ENCODE measurements at regions not wholly inside any gene's neighbourhood (a gene's known extent, or its start where the extent isn't known, plus 50 kb on each side); places are given as distances from the start of the nearest gene placed in this dataset.

GRCh38 chr11:134624166-134624920 is 212.3 kb upstream of the B3GAT1 start:
- no peak for DNase-seq (ENCODE audit: low spot score)

- DNase-seq (ENCODE audit: low spot score): no peak
These were observed 211.7 kb upstream of the B3GAT1 start for GRCh38 chr11:134623711-134624110.

GRCh38 chr11:134622458-134622857 is 210.4 kb upstream of the B3GAT1 start:
- no peak for DNase-seq (ENCODE audit: low spot score)

DNA sequence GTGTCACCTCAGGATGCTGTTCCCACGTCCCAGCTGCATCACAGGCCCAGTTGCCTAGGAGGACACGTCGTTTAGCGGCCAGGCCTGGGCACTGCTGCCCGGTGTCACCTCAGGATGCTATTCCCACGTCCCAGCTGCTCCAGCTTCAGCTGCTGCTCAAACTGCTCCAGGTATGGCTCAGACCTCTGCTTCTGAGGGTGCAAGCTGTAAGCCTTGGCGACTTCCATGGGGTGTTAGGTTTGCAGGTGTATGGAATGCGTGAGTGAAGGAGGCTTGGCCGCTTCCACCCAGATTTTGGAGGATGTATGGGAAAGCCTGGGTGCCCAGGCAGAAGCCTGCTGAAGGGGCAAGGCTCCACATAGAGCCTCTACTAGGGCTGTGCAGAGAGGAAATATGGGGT is 205.3 kb upstream of the B3GAT1 start:
- no peak for DNase-seq (ENCODE audit: low spot score)

DNA sequence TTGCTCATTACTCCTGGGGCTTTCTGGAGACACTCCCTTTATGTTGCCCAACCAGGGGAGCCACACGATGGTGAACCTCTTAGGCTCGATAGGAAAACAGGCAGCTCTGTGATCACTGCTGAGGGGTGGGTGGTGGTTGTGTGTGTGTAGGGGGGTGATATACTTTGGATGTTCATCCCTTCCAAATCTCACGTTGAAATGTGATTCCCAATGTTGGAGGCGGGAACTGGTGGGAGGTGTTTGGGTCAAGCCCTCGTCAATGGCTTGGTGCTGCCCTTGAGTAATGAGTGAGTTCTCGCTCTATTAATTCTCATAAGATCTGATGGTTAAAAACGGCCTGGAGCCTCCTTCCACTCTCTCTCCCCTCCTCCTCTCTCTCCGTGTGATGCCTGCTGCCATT is 204.0 kb upstream of the B3GAT1 start:
- DNase-seq (ENCODE audit: low spot score): no peak

GRCh38 chr11:134615041-134615615 is 203.1 kb upstream of the B3GAT1 start:
- DNase-seq (ENCODE audit: low spot score): no peak

DNA sequence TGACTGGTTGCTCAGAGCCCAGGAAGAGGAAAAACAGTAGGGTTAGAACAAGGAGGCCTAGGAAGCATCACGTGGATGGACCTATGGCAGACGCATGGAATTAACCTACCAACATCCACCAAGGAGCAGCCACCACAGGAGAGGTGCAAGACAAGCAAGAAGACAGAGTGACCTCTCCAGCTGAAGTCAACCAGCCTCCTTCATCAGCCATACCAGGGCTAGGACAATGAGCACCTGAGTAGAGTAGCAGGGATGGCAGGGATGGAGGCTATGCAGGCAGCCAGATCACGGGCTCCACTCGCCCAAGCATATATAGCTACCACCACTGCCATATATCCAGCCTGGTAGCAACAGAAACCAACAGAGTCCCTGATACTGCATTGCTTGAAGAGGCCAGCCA is 202.1 kb upstream of the B3GAT1 start:
- no peak for DNase-seq (ENCODE audit: low spot score)

GRCh38 chr11:134613646-134614045 is 201.6 kb upstream of the B3GAT1 start:
- no peak for DNase-seq (ENCODE audit: low spot score)

- DNase-seq (ENCODE audit: low spot score): no peak
These were observed 200.3 kb upstream of the B3GAT1 start for GRCh38 chr11:134612140-134613030.

DNA sequence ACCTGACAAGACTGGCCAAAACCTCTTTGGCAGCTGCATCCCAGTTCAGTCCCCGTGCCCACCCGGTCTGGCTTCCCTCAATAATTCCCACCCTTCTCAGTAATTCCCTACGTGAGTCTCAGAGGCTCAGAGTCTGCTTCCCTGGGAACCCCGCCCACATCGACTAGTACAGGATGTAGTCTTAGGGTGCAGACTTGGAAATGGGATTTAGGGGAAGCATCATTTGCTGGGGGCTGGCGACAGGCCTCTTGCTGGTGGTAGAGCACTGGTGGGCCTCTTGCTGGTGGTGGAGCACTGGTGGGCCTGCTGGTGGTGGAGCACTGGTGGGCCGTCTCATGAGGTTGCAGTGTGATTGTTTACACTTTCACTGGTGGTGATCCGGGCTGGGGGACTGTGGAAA is 199.5 kb upstream of the B3GAT1 start:
- no peak for DNase-seq (ENCODE audit: low spot score)

DNA sequence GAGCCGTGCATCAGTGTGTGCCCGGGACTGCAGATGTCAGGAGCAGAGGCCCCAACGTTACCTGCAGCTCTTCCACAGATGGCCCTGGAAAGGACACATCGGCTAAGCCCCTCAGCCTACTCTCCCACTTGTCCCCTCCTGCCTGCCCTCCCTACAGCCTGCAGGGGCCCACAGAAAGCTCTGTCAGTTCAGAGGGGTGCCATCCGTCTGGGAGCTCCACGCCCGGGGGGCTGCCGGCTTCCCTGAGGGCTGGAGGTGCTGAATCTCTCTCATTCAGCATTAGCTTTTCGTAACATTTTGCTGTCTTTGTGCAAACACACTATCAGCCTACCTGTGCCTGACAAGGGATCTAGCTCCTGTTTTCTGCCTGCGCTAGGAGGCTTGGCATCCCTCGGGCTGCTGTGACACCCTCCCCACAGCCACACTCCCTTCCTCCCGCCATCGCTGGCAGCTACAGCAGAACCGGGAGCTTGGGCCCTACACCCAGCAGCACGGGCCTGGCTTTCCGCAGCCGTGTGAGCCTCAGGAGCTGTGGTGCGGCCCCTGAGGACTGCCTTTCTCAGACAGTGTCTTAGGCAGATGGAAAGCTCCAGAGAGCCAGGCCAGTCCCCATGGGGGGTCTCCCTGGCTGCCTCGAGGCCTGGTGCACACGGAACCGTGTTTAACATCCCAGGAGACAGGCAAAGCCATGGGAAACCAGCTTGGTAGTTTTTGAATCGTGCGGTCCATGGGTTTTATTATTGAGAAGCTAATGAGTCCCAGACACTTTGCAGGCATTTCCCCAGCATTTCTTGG is 198.3 kb upstream of the B3GAT1 start:
- no peak for DNase-seq (ENCODE audit: low spot score)

GRCh38 chr11:134609361-134610115 is 197.5 kb upstream of the B3GAT1 start:
- DNase-seq (ENCODE audit: low spot score): no peak

DNA sequence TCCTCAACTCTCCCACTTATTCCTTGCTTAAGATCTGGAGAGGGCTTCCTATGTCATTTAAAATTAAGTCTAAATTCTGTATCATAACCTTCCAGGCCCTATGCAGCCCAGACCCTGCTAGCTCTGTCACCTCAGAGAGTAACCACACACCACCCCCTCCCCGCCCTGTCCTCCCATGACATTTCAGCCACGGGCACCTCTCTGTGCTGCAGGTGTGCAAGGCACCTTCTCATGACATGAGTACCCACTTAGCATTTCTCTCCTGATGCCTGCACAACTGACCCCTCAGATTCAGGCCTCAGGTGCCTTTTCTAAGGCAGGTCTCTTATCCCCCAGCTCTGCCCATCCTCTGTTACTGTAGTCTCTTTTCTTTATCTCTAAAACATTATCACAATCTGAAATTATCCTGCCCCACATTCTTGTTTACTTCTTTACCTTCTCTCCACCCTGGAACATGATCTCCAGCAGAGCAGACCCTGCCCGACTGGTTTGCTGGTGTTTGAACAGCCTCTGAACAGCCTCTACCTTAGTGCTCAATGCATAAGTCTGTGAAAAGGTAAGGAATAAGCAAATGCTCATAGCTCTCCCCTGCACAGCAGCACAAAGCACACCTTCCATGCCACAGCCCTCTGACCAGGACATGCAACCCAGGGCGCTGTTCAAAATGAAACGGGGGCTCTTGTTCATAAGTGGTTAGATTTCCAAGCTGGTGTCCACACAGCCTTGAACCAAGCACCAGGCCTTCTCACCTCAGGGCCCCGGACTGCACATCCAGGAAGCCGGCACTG is 196.1 kb upstream of the B3GAT1 start:
- DNase-seq (ENCODE audit: low spot score): no peak

- DNase-seq (ENCODE audit: low spot score): no peak
These were observed 194.2 kb upstream of the B3GAT1 start for GRCh38 chr11:134606251-134606650.

GRCh38 chr11:134604886-134605285 is 192.8 kb upstream of the B3GAT1 start:
- no peak for DNase-seq (ENCODE audit: low spot score)

DNA sequence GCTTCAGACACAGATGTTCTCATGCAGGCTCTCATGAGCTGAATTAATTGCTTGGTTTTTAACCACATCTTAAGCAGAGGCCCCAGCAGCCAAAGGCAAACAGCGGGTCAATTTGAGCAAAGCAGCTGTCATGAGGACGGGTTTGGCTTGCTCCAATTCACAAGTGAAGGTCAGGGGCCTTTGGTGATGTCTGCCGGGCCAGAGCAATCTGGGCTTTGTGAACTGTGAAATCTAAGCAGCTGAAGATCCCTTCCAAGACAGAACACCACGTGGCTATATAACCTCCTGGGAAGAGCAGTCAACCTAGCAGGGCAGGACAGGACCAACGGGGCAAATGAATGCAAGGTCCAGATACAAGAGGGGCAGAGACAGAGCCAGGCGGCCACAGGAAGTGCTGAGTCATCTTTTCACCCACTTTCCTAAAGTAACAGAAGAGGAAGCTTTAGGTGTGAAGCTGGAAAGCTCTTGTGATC is 187.3 kb upstream of the B3GAT1 start:
- DNase-seq (ENCODE audit: low spot score): no peak

GRCh38 chr11:134598368-134598767 is 186.3 kb upstream of the B3GAT1 start:
- DNase-seq (ENCODE audit: low spot score): no peak

GRCh38 chr11:134597452-134597851 is 185.4 kb upstream of the B3GAT1 start:
- no peak for DNase-seq (ENCODE audit: low spot score)

GRCh38 chr11:134596404-134596803 is 184.4 kb upstream of the B3GAT1 start:
- no peak for DNase-seq (ENCODE audit: low spot score)

DNA sequence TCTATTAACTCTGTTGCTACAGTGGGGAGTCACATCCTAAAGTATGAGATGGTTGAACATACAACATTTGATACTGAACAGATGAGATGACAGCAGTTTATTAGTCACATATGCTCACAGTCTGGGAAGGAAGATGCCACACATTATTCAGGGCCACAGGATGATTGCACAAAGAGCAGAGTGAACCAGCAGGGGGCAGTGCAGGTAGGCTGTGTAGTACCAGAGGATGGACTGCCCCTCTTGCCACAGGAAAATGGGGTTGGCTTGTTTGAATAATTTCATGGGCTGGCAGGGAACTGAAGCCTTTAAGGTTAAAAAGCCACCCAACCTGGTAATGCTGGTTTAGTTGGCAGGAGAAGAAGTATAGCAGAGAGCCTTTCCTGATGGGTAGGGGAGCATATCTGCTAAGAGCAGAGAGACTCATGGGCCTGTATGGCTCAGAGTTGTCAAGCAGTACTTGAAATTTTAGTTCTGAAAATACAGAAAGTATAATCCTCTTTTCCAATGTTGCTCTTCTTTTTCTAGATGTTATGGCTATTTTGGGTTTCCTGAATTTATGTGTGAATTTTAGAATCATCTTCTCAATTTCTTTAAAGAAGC is 180.4 kb upstream of the B3GAT1 start:
- DNase-seq (ENCODE audit: low spot score): peak; percentile 19

Data from HuH-7.5 (cell line).